A204.1 (cell line): ENCODE measurements at regions not wholly inside any gene's neighbourhood (a gene's known extent, or its start where the extent isn't known, plus 50 kb on each side); places are given as distances from the start of the nearest gene placed in this dataset.

Experiments
- FAIRE-seq: peaks from 2 replicates; lab custom pipeline; 2012; peaks lifted over from hg19 to GRCh38; lab: Jason Lieb, UNC

- FAIRE-seq = peak; percentile 98
Observed at GRCh38 chr18:70450426-70451253, 161.8 kb downstream of the SOCS6 start.

DNA sequence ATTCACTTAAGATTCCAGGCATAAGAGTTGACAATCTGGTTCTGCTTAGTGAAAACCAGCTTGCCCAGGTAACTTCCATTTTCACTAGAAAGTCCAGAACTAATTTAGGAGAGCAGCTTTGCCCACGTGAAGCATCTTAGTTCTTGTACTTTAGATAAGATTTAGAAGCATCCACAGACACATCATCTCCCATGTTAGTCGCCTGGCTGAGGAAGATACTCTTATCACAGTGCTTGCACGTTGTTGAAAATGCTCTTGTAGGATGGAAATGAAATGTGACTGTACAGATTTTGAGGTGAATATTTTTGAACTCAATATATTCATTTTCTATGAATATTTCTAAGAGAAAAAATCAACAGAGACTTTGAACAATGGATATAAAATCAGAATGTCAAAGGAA, 159.7 kb downstream of the SOCS6 start:
- no peak for FAIRE-seq

DNA sequence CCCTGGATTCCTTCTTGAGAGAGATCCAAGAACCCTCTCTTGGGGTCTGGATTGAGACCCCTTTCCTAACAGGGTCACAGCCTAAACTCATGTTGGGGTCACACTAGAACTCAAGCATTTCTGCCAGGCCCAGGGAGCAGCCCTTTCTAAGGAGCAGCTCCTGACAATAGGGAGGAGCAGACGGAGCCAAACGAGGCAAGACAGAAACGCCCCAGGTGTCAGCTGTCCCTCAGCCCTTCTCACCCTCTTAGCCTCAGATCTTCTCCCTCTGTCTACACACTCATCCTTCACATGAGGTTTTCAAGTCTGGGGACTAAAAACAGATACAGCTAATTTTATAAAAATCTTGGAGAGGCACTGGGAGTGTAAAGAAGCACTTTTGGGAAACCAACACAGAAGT, 157.2 kb downstream of the SOCS6 start:
- no peak for FAIRE-seq

DNA sequence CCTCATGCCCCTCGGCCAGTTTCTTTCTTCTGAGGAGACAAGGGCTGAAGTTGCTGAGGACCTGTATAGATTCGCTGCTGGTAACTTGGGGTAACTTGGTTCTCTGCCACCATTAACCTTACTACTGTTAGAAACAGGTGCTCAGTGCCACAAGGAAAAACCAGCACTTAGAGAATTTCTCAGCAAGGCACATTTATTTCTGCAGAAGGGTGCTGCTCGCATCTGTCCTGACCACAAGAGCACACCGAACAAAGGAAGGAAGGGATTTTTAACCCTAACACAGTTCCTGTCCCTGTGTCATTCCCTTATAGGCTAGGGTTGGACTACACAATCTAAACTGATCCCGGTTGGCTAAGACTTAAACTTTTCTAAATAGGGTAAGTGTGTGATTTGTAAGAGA, 154.1 kb downstream of the SOCS6 start:
- FAIRE-seq = no peak

DNA sequence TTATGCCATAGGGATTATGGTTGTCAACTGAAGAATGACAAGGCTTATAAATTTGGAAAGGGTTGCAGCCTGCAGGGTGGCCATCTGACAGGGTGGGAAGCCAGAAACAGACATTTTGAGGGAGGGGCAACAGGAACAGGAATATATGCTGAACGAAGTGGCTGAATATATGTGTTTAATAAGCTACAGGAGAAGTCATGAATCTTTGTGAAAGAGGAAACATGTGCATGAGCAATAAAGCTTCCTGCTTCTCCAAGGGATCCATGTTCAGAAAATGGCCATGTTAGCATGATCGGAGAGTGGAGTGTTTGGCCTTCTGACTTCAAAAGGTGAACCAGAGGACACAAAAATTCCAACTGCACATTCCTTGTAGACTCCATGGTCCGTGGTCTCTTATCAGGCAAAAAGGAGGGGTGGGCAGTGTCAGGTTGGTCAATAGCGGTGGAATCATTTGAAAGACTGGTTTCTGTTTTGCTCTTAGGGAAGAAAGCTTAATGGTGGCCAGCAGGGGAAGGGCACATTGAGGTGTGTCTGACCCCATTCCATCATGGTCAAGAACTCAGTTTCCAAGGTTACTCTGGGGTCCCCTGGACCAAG, 144.1 kb downstream of the SOCS6 start:
- no peak for FAIRE-seq

DNA sequence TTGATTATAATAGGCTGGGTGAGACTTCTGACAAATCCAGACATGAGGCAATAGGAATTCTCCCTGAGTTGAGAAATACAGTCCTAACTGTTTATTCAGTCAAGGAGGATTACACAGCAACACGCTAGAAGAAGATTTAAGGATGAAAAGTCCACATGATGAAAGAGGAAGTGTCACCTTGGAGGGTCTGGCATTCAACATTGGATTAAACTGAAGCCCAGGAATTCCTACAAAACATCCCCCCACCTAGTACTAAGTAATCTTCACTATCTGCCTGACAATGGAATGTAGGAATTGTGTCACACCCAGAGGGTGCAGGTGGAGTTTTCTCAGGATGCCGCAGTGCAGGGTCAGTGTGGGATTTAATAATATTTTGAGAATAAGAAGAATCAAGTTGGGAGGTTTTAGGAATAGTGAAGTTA, 142.4 kb downstream of the SOCS6 start:
- FAIRE-seq = no peak

GRCh38 chr18:70430501-70431173, 141.8 kb downstream of the SOCS6 start:
- FAIRE-seq = no peak

GRCh38 chr18:70429847-70430500, 141.1 kb downstream of the SOCS6 start:
- FAIRE-seq = no peak

- no peak for FAIRE-seq
Observed at GRCh38 chr18:70428439-70428838, 139.6 kb downstream of the SOCS6 start.

DNA sequence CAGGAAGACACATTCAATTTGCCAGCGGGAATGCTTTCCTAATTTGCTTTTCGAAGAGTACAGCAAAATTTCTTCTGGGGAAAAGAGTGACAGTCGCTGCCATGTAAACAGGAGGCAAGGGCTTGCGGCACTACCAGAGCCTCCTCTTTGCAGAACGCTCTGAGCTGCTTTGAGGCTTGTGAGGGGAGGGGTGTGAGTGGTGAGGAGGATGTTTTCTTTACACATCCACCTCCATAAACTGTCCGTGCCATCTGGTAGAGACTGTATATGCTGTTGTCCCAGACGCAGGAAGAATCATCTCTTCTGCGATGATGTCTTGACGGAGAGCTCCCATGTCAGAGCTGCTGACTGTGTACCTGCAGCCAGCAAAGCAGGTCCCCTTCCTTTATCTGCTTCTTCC, 138.0 kb downstream of the SOCS6 start:
- FAIRE-seq = no peak

- no peak for FAIRE-seq
Observed at GRCh38 chr18:70425236-70425635, 136.4 kb downstream of the SOCS6 start.

DNA sequence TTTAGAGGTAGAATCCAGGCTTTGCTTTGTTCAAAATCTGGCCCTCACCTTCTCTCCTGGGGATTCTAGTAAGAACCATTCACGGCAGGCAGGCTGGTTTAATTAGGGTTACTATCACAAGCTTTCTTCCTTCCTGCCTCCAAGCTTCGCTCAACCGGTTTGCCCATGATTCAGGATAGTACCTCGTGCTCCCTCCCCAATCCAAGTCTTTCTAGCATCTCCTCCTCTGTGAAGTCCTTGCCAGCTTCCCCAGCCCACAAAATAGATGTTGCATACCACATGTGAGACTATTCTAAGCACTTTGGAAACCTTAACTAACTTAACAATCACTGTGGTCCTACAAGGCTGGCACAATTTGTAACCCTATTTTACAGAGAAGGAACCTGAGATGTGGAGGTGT, 135.1 kb downstream of the SOCS6 start:
- FAIRE-seq = no peak

DNA sequence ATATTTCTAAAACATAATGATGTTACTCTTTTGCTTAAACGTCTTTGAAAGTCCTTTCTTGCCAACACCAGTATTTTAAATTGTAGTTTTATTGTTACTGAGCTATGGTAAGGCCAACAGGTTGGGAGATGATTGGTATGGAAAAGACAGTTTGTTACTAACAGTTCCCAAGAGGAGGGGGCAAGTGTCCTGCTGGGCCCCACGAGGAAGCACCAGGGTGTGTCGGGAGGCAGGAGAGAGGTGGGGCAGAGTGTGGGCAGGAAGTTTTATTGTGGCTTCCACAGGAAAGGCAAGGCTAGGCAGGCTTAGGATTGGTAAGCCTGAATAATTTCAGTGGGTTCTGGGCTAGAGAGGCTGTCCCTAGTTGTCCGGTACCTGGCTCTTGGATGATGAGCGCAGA, 134.3 kb downstream of the SOCS6 start:
- FAIRE-seq = no peak

- no peak for FAIRE-seq
Observed at GRCh38 chr18:70422391-70422965, 133.6 kb downstream of the SOCS6 start.

DNA sequence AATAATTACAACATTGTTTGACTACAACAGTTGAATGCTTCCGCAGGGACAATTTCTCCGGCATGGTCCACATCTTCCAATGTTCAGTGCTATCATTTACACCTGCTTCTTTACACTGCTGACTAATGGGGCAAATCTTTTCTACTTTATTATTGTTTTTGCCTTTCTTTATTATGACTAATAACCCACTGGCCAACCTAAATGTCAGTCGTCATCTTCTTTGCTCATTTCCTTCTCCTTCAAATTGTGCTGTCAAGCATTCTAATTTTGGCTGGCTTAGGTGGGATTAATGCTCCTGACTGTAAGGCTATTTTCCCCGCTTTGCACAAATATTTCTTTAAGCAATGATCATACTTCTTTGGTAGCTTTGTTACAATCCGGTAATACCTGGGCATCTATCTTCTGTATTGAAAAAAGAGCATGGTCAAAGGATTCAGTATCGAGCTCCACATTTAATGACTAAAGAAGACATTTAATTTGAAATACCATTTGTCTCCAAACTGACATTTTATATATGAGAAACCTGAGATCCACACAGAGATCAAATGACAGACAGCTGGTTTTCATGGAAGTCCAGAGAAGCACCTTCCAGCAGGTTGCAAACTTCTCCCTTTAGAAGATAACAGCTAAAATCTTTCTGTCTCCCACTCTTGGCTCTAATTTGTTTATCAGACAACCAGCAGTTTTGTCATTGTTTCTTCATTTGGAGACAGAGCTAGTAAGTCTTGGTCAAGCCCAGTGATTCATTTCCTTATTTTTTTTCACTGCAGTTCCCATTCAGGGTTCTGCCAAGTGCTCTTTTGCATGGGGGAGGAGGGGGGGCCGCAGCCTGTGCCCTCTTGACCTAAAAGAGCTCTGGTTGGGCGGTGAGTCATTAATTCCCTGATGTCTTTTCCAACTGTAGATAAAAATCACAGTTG, 132.9 kb downstream of the SOCS6 start:
- no peak for FAIRE-seq

GRCh38 chr18:70420146-70420898, 131.5 kb downstream of the SOCS6 start:
- no peak for FAIRE-seq

- FAIRE-seq = no peak
Observed at GRCh38 chr18:70419526-70419925, 130.7 kb downstream of the SOCS6 start.

GRCh38 chr18:70418546-70419311, 129.9 kb downstream of the SOCS6 start:
- no peak for FAIRE-seq

GRCh38 chr18:70417847-70418246, 129.0 kb downstream of the SOCS6 start:
- FAIRE-seq = no peak

DNA sequence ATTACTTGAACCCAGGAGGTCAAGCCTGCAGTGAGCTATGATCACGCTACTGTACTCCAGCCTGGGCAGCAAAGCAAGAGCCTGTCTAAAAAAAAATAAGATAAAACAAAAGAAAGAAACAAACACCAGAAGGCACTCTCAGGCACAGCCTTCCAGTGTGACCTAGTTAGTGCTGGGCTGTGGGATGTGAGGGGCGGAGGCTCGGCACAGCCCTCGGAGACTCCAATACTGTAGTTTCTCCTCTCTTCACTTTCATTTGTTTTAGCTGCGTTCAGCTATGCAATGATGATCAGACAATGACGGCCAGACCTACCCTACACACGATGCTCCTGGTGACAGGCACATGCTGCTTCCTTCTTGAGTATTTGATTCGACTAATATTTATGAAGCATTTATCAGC, 127.7 kb downstream of the SOCS6 start:
- no peak for FAIRE-seq
